Stimulated activated CD4-positive, alpha-beta T cell treated with anti-CD3 and anti-CD28 coated beads, TNF-alpha, amount 100 ng/mL, for 48 hours (primary cell): ENCODE measurements at regions not wholly inside any gene's neighbourhood (a gene's known extent, or its start where the extent isn't known, plus 50 kb on each side); places are given as distances from the start of the nearest gene placed in this dataset.

Source experiments
- DNase-seq, 3 donors: peaks; one replicate each; pipeline ENCODE4 v3.0.0-alpha.2; 2020; ENCODE audit warnings: low read depth in 3 of 3

- no peak for DNase-seq
Observed at GRCh38 chr6:165229216-165229615, 80.2 kb downstream of the C6orf118 start.

DNA sequence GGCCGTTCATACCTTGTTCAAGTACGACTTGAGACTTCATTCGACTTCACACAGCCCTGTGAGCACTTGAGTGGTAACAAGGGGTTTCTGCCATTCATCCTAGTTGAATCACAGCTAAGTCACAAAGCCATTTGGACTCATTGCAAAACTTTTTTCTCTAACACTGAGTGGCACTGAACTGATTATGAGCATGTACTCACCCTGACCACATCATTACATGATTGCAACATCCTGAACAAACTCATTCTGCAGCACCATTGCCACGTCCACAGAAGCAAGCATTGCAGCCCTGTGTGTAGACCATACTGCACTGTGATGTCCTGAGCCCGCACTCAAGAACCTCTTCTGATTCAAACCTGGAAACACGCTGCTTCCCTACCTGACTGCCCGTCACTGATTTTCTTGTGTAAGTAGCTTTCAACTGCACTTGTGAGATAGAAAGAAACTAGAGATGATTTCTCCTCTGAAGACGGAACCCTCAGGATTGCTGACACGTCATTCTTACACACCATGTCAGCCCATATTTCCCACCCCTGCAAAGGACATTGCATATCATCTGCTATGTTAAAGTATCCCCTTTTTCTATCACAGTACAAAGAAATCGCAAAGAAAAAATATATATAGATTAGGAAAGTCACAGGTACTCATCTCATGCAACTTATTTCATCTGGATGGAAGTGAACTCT lies 81.6 kb downstream of the C6orf118 start:
- no peak for DNase-seq

DNA sequence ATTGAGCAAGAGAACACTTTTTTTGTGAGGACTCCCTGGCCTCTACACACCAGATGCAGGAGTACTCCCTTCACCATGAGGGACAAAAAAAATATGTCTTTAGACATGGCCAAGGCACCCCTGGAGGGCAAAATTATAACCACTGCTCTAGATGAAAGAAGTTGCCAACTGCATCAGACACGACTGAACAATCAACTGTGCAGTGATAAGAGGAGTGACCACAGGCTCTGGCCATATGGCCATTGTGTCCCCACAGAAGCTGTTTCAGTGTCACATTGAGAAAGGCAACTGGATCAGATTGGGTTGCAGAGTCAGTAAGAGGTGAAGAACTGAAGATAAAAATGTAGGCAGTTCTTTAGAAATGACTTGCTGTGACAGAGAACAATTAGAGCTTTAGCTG lies 85.7 kb downstream of the C6orf118 start:
- no peak for DNase-seq

DNA sequence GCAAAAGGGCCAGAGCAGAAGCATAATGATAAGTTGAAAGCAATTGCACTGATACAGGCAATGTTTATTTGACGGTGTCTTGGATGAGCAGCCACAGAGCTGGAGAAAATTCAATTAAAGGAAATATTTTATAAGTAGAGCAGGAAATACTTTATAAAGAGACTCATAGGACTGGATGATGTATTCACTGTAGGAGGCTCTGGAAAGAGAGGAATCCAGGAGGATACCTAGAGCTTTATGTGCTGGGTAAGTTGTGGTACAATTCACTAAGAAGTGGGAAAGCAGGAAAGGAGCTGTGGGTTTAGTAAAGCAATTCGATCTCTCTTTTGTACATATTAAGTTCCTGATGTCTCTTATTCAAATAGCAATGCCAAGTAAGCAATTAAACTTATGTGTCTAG lies 86.3 kb downstream of the C6orf118 start:
- no peak for DNase-seq

DNA sequence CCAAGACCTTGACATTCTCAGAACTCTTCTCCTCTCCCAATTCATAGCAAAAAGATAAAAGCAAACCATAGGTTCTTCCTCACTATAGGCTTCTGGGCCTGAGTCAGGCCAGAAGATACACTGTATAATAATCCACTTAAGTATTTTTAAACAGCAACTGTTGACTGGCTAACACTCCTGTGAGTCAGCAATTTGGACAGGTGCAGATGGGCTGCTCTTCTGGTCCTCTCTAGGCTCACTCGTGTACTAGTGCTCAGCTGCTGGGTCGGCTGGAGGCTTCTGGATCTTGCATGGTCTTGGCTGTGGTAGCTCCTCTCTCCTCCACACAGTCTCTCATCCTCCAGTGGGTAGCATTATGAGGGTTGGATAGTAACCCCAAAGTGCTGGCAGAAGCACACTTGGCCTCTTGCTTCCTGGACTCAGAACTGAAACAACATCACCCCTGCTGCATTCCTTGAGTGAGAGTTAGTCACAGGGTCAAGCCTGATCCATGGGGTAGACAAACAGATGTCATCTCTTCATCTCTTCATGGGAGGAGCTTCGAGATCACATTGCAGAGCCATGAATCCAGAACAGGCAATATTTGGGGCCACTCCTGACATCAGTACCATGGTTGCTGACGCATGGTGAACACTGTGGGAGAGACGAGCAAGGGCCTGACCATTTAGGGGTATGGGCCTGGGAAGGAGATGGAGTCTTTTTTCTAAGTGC lies 86.9 kb downstream of the C6orf118 start:
- no peak for DNase-seq

DNA sequence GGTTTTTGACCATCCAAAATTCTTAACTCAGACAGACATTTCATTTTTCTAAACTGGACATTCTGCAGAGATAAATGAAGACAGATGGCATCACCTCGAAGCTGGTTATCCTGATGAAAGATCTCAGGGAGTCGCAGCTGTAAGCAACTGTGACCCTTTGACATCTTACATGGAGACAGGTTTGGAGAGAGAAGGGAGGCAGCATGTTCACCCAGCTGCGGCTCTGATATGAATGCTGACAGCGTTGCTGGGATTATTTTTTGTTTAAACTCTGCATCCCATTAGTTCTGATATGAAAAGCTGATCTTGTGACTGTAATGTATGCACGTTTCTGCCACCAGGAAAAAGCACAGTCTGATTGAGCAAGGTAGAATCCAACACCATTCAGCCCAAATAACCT lies 89.4 kb downstream of the C6orf118 start:
- DNase-seq = no peak

DNA sequence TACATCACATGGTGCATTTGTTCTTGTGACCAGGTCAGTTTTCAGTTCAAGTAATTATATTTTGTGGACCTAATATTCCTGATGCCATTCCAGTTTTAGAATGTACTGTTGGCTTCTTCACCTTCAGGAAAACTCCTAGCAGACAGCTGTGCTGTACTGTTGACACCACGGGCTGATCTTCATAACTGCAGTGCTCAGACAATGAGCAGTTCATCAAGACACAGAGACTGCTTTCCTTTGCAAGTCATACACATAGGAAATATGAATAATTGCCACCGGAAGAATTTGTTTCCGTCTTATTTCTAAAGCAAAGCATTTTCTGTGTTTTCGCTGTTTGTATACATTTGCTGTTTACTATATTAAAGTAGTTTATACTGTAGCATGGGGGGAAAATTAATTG lies 89.8 kb downstream of the C6orf118 start:
- DNase-seq = no peak

- no peak for DNase-seq
Observed at GRCh38 chr6:165218829-165219228, 90.6 kb downstream of the C6orf118 start.

GRCh38 chr6:165206798-165207197 lies 102.6 kb downstream of the C6orf118 start:
- no peak for DNase-seq

- DNase-seq = no peak
Observed at GRCh38 chr6:165205632-165206031, 103.8 kb downstream of the C6orf118 start.

DNA sequence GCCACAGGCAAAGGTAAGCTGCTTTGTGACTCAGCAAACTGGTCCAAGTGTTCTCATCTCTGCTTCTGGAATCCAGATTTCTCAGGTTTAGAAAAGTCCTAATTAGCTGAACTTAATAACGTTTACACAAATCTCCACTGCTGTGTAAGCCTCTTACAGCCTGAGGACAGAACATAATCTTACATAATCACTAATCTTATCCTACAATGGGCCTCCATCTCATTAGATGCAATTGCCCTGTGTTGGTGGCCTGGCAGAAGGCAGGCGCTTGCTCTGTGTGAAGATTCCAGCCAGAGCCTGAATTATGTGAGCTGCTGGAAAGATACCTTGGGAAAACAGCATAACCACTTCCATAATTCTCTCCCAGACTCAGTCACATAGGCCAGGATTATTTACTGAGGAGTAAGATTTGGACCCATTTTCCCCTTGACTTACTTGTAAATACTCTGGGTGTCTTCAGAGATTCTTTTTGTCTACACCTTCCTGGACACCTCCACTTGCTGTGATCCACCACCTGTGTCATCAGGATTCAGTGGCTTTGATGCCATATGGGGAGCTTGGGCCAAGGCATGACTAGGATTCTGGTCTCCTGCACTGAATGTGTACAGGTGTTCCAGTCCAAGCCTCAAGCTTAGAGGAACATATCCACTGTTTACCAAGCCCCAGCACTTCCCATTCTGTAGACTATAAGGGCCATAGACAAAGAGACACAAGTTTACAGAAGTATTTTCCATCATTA lies 104.4 kb downstream of the C6orf118 start:
- no peak for DNase-seq

- DNase-seq = no peak
Observed at GRCh38 chr6:165200178-165200577, 109.2 kb downstream of the C6orf118 start.

- DNase-seq = no peak
Observed at GRCh38 chr6:165191461-165191860, 117.9 kb downstream of the C6orf118 start.

DNA sequence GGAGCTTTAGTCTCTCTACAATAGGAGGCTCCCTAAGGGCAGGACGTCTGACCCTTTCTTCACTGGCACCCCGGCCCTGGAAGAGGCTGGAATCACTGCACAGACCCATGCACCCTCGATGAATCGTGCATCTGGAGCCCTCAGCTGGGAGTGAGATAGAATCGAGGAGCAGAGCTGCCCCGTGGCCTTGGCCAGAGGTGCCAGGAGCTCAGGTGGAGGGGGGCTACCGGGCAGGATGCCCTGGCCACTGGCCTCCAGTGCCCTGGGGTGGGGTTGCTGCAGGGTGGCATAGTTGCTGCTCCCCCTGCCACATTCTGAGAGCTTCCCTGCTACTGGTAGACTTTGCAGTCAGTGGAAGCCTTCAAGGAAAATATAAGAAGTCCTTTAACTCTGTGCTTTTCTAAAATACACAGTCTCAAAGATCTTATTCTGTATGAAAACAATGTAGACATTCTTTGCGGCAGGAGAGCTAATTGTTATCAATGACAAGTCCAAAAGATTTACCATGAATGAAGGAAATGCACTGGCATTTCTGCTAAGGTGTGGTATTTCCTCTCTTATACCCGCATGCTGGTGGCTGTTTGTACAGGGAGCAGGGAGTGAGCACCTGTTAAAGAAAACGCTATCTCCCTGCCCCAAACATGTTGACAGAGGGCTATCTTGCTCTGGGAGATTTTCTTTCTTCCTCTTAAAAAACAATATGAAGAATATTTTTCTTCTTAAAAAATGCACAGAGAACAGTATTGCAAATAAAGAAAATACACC lies 122.8 kb downstream of the C6orf118 start:
- no peak for DNase-seq

DNA sequence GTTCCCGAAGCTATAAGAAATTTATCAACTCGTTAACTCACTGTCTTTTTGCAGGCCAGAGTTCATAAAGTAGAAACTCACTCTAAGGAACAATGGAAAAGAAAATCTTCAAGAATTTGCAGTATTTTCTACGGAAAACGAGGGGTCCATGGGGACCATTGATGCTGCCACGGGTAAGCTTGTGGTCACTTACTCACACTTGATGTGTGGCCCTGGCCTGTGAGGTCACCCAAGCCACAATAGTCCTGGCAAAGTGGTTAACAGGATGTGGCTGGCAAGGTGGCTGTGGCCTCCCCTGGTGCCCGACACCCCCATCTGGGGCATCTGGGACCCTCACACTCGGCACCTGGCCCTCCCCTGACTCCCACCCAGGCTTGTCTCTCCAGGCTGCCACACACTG lies 123.4 kb downstream of the C6orf118 start:
- DNase-seq = no peak

GRCh38 chr6:165184192-165184979 lies 125.0 kb downstream of the C6orf118 start:
- DNase-seq = no peak

GRCh38 chr6:165183496-165184140 lies 125.8 kb downstream of the C6orf118 start:
- DNase-seq = no peak

GRCh38 chr6:165183071-165183470 lies 126.3 kb downstream of the C6orf118 start:
- DNase-seq = no peak

DNA sequence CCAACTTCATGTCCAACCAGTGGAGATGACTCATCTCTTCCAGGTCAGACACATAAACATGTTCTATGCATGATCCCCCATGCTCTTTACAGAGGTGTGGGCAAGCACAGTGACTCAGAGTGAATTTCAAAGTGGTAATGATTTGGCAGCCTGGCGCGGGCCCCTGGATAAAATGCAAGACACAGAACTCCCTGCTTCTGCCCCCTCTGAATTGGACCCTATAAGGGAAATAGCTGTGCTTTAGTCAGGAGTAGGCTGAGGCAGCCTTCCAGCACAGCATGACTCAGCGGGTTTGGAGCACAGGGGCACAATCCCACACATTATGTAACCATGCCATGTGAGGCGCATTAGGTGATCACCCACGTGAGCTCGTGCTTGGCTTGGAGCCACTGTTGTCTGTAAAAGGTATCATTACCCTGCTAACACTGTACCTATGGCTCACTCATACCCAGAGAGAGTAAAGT lies 127.4 kb downstream of the C6orf118 start:
- DNase-seq = no peak

GRCh38 chr6:165178056-165178455 lies 131.3 kb downstream of the C6orf118 start:
- no peak for DNase-seq

DNA sequence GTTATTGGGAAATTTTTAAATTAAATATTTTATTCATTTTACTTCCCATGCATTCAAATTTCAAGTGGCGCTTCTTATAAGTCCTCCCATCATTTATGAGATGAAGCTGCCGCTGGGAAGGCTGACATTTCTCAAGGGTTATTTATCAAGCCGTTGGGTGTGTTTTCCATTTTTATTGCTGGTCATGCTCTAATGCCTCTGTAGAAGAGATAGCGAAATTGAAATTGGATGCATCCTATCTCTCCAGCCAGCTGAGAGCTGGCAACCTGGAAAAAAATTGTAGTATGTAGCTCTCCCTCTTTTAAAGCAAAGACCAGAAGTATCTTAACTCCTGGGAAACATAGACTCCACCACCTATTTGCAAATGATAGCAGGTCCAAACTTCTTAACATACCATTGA lies 135.9 kb downstream of the C6orf118 start:
- DNase-seq = no peak
